HepG2 (cell line): ENCODE measurements at regions not wholly inside any gene's neighbourhood (a gene's known extent, or its start where the extent isn't known, plus 50 kb on each side); places are given as distances from the start of the nearest gene placed in this dataset.

Experiments
- ATAC-seq: fragments of 200-7000 bp; cut with Tn5 transposase; 3 replicates; pipeline ENCODE4 v1.9.1; 2020; ENCODE audit warnings: mild to moderate bottlenecking, moderate library complexity
- BruUV-seq: library from RNA; stranded (reverse); fragments of 400-500 nt; replicated peaks from 2 replicates; lab custom pipeline; 2021; lab: Mats Ljungman, UMichigan
- CTCF ChIA-PET: fragments of 300-600 bp; formaldehyde crosslinking; extraction: SDS; loops from one replicate; lab custom pipeline; 2021; ENCODE audit warnings: low total read pairs, inconsistent platforms, low intra/inter-chr PET ratio; lab: Yijun Ruan, JAX
- POLR2A ChIA-PET: fragments of 350-600 bp; sonication (Branson Sonifier 250); formaldehyde crosslinking; loops from one replicate; lab custom pipeline; 2020; ENCODE audit warnings: antibody characterized with exemption, inconsistent platforms; lab: Yijun Ruan, JAX
- DNase-seq: peaks from one replicate; pipeline ENCODE4 v3.0.0-alpha.2; 2015; ENCODE audit warnings: low spot score
- FAIRE-seq: peaks from 3 replicates; lab custom pipeline; 2011; peaks lifted over from hg19 to GRCh38; lab: Jason Lieb, UNC
- H2AFZ ChIP-seq: one replicate; pipeline ENCODE4 v1.6.1; 2011; ENCODE audit warnings: low read length, inconsistent platforms
- H3K27ac ChIP-seq: fragments of 300-600 bp; 3 replicates; pipeline ENCODE4 v1.8.0; 2011; ENCODE audit warnings: mixed run types, mild to moderate bottlenecking, mixed read lengths, low read length, inconsistent platforms; ENCODE audit not compliant: insufficient read depth; ENCODE audit errors: extremely low read length
- H3K27me3 ChIP-seq, 2 experiments: fragments of 200-600 bp in 1 of 2; 2 replicates in 1 of 2; 3 replicates in 1 of 2; pipeline versions ENCODE4 v1.6.0 to v1.8.0; 2011; ENCODE audit warnings: low read length in 2 of 2, mild to moderate bottlenecking in 2 of 2, moderate library complexity in 2 of 2, inconsistent platforms in 1 of 2; ENCODE audit not compliant: insufficient read depth in 2 of 2, control insufficient read depth in 1 of 2
- H3K36me3 ChIP-seq, 2 experiments: fragments of 200-600 bp in 1 of 2; replicated peaks in 1 of 2; 2 replicates in 1 of 2; 3 replicates in 1 of 2; pipeline versions ENCODE4 v1.5.1 to v1.8.0; 2011; ENCODE audit warnings: low read length in 2 of 2, inconsistent platforms in 1 of 2; ENCODE audit not compliant: insufficient read depth in 2 of 2, control insufficient read depth in 1 of 2
- H3K4me1 ChIP-seq: 2 replicates; pipeline ENCODE4 v1.5.1; 2012; ENCODE audit warnings: low read length, inconsistent platforms; ENCODE audit not compliant: insufficient read depth
- H3K4me2 ChIP-seq: 2 replicates; pipeline ENCODE4 v1.6.0; 2011; ENCODE audit warnings: low read depth, low read length, inconsistent platforms
- H3K4me3 ChIP-seq, 3 experiments: fragments of 200-600 bp in 1 of 3; sonication (generic), shearing (Covaris generic) in 1 of 3; replicated peaks in 1 of 3; 2 replicates each; pipeline ENCODE4 v1.5.1; 2011 to 2016; ENCODE audit warnings: low read length in 3 of 3, inconsistent platforms in 2 of 3, low read depth in 2 of 3, mild to moderate bottlenecking in 2 of 3, control low read depth in 1 of 3, mixed read lengths in 1 of 3; ENCODE audit not compliant: insufficient read depth in 1 of 3
- H3K79me2 ChIP-seq: one replicate; pipeline ENCODE4 v1.6.1; 2011; ENCODE audit warnings: low read length, inconsistent platforms; ENCODE audit not compliant: insufficient read depth
- H3K9ac ChIP-seq: 2 replicates; pipeline ENCODE4 v1.6.0; 2011; ENCODE audit warnings: mild to moderate bottlenecking, low read depth, low read length, inconsistent platforms; ENCODE audit not compliant: insufficient read depth
- H3K9me3 ChIP-seq: 2 replicates; pipeline ENCODE4 v1.5.1; 2012; ENCODE audit warnings: mild to moderate bottlenecking, low read length
- H4K20me1 ChIP-seq: 2 replicates; pipeline ENCODE4 v1.6.0; 2011; ENCODE audit warnings: inconsistent platforms, mild to moderate bottlenecking, low read length, moderate library complexity; ENCODE audit not compliant: insufficient read depth
- CEBPG ChIP-seq: IDR thresholded peaks from 2 replicates; pipeline ENCODE4 v1.6.1; 2016
- EEA1 ChIP-seq: sonication (generic); formaldehyde crosslinking; IDR thresholded peaks from 2 replicates; pipeline ENCODE4 v1.5.1; 2020; ENCODE audit warnings: mild to moderate bottlenecking, missing genetic modification reagents, borderline replicate concordance
- FOXA1 ChIP-seq, 2 experiments: fragments of 450-650 bp in 1 of 2; sonication (generic) in 1 of 2; formaldehyde crosslinking in 1 of 2; IDR thresholded peaks; 2 replicates each; pipeline versions ENCODE4 v1.4.0 to v1.6.1; 2016 to 2020; ENCODE audit warnings: missing genetic modification reagents in 1 of 2
- KAT2B ChIP-seq: fragments of 150-350 bp; IDR thresholded peaks from 2 replicates; pipeline ENCODE4 v1.6.1; 2014; ENCODE audit warnings: low read depth, low read length, borderline replicate concordance
- KMT2B ChIP-seq: IDR thresholded peaks from 2 replicates; pipeline ENCODE4 v1.6.1; 2016; ENCODE audit warnings: missing genetic modification reagents, missing compliant biosample characterization
- MYC ChIP-seq: sonication (generic); formaldehyde crosslinking; IDR thresholded peaks from 2 replicates; pipeline ENCODE4 v1.9.0; 2021; ENCODE audit warnings: missing genetic modification reagents, borderline replicate concordance
- PRDM4 ChIP-seq: sonication (generic); formaldehyde crosslinking; IDR thresholded peaks from 2 replicates; pipeline ENCODE4 v1.9.0; 2021; ENCODE audit warnings: missing genetic modification reagents, borderline replicate concordance
- RFX3 ChIP-seq: IDR thresholded peaks from 2 replicates; pipeline ENCODE4 v1.6.1; 2016; ENCODE audit warnings: missing biosample characterization, missing genetic modification reagents
- SNAPC5 ChIP-seq: sonication (generic); formaldehyde crosslinking; IDR thresholded peaks from 2 replicates; pipeline ENCODE4 v1.8.1; 2023; ENCODE audit warnings: mild to moderate bottlenecking, missing genetic modification reagents, borderline replicate concordance
- TEAD3 ChIP-seq: optimal IDR thresholded peaks from 2 replicates; pipeline ENCODE3; 2016; ENCODE audit warnings: borderline replicate concordance
- TMF1 ChIP-seq: sonication (generic); formaldehyde crosslinking; IDR thresholded peaks from 2 replicates; pipeline ENCODE4 v1.8.1; 2022; ENCODE audit warnings: low read depth, missing genetic modification reagents
- ZBTB37 ChIP-seq: sonication (generic); formaldehyde crosslinking; IDR thresholded peaks from 2 replicates; pipeline ENCODE4 v1.4.0; 2020; ENCODE audit warnings: mild to moderate bottlenecking, missing genetic modification reagents
- ZBTB7A ChIP-seq: sonication (generic); formaldehyde crosslinking; IDR thresholded peaks from 2 replicates; pipeline ENCODE4 v1.8.0; 2022; ENCODE audit warnings: mild to moderate bottlenecking, missing genetic modification reagents
- ZFP1 ChIP-seq: IDR thresholded peaks from 2 replicates; pipeline ENCODE4 v1.6.1; 2016
- ZNF136 ChIP-seq: sonication (generic); formaldehyde crosslinking; IDR thresholded peaks from 2 replicates; pipeline ENCODE4 v1.8.1; 2022; ENCODE audit warnings: low read depth, mild to moderate bottlenecking, moderate library complexity, missing genetic modification reagents
- ZNF20 ChIP-seq: sonication (generic); formaldehyde crosslinking; IDR thresholded peaks from 2 replicates; pipeline ENCODE4 v1.4.0; 2020; ENCODE audit warnings: mild to moderate bottlenecking, moderate library complexity, missing genetic modification reagents
- ZNF224 ChIP-seq: sonication (generic); formaldehyde crosslinking; IDR thresholded peaks from 2 replicates; pipeline ENCODE4 v1.5.0; 2020; ENCODE audit warnings: mild to moderate bottlenecking, missing genetic modification reagents
- ZNF333 ChIP-seq: sonication (generic); formaldehyde crosslinking; IDR thresholded peaks from 2 replicates; pipeline ENCODE4 v1.4.0; 2020; ENCODE audit warnings: mild to moderate bottlenecking, missing genetic modification reagents, borderline replicate concordance
- ZNF510 ChIP-seq: sonication (generic); formaldehyde crosslinking; IDR thresholded peaks from 2 replicates; pipeline ENCODE4 v1.4.0; 2020; ENCODE audit warnings: low read depth, mild to moderate bottlenecking, missing genetic modification reagents
- ZNF564 ChIP-seq: sonication (generic); formaldehyde crosslinking; IDR thresholded peaks from 2 replicates; pipeline ENCODE4 v1.8.1; 2023; ENCODE audit warnings: mild to moderate bottlenecking, missing genetic modification reagents
- ZUFSP ChIP-seq: sonication (generic); formaldehyde crosslinking; IDR thresholded peaks from 2 replicates; pipeline ENCODE4 v1.9.0; 2021; ENCODE audit warnings: missing genetic modification reagents, mild to moderate bottlenecking, borderline replicate concordance
- WGBS: methylation state at CpG from one replicate; pipeline ENCODE4 v1.1.6; 2017; ENCODE audit warnings: low lambda C conversion rate; 5-methylcytosine and 5-hydroxymethylcytosine counted together
- in situ Hi-C: cut with HindIII; loops from 2 replicates; pipeline ENCODE4 v1.10.0; 2017; ENCODE audit warnings: low pct_unique_long_range_greater_than_20kb; ENCODE audit not compliant: extremely low pct_ligation_motif_present
- intact Hi-C: fragments of 100-400 bp; cut with micrococcal nuclease; formaldehyde crosslinking; loops from one replicate; pipeline ENCODE4 v1.10.0; 2022; ENCODE audit not compliant: unreplicated experiment

- Histone ChIP-seq H3K79me2 (no peaks in the 10 kb centered on the region), H2AFZ (no peak overlapping the region), H4K20me1 (no peaks in the 10 kb centered on the region), H3K9me3 (no peaks in the 10 kb centered on the region), H3K4me3 (no peak overlapping the region), H3K36me3 (no peaks in the 10 kb centered on the region), H3K27me3 (peaks cover 0 to 4% of the 10 kb centered on the region in 2 experiments; a peak in 1 of 5 replicates), H3K4me2 (no peak overlapping the region), H3K9ac (no peak overlapping the region), H3K27ac (no peak overlapping the region), H3K4me1 (peaks cover 15% of the 10 kb centered on the region)
- ATAC-seq: peak; percentile 32; the same call in 1 of the 3 replicates
- peak; percentile 25 for DNase-seq
- intact Hi-C loops (loop anchor here (5.0 kb wide), 1 partner anchor 544 kb away; no protein-coding TSS in a partner anchor), in situ Hi-C loops (no loop called here)
- FAIRE-seq: no peak
- BruUV-seq: no TSS peak
- 5% methylated on average over 5 of the region's 5 CpGs for WGBS
- CTCF ChIA-PET: no interaction called here
- POLR2A ChIA-PET: no interaction called here
- TF ChIP-seq MYC (no peak), ZBTB37 (no peak), ZNF564 (CRISPR knock-in tag) (no peak), CEBPG (CRISPR knock-in tag) (peak; percentile 80), TEAD3 (CRISPR knock-in tag) (no peak), ZNF224 (CRISPR knock-in tag) (no peak), ZNF136 (CRISPR knock-in tag) (no peak), ZNF333 (no peak), ZBTB7A (CRISPR knock-in tag) (no peak), TMF1 (no peak), KMT2B (CRISPR knock-in tag) (no peak), FOXA1 (IDR thresholded peaks at IDR 0.05) (no peak), FOXA1 (CRISPR knock-in tag; IDR thresholded peaks at IDR 0.05) (peak; percentile 55), PRDM4 (CRISPR knock-in tag) (no peak), KAT2B (no peak), RFX3 (CRISPR knock-in tag) (no peak), ZUFSP (CRISPR knock-in tag) (no peak), EEA1 (CRISPR knock-in tag) (no peak), SNAPC5 (CRISPR knock-in tag) (no peak), ZNF510 (no peak), ZFP1 (CRISPR knock-in tag) (no peak), ZNF20 (CRISPR knock-in tag) (no peak)
Measured at GRCh38 chr11:33533386-33534052, 167.1 kb downstream of the C11orf91 start.
